Skeletal muscle satellite cell (primary cell): ENCODE measurements at regions not wholly inside any gene's neighbourhood (a gene's known extent, or its start where the extent isn't known, plus 50 kb on each side); places are given as distances from the start of the nearest gene placed in this dataset.

Source experiments
- H3K27me3 ChIP-seq: 2 replicates; pipeline ENCODE4 v1.7.0; 2013; ENCODE audit warnings: low read length; ENCODE audit not compliant: control insufficient read depth, insufficient read depth
- H3K36me3 ChIP-seq: 2 replicates; pipeline ENCODE4 v1.7.0; 2013; ENCODE audit warnings: mild to moderate bottlenecking, control low read depth, low read length; ENCODE audit not compliant: insufficient read depth
- H3K4me1 ChIP-seq: 2 replicates; pipeline ENCODE4 v1.7.0; 2013; ENCODE audit warnings: low read length; ENCODE audit not compliant: control insufficient read depth, insufficient read depth
- H3K4me2 ChIP-seq: 2 replicates; pipeline ENCODE4 v1.7.0; 2013; ENCODE audit warnings: mild to moderate bottlenecking, low read length
- H3K4me3 ChIP-seq: 2 replicates; pipeline ENCODE4 v1.7.0; 2013; ENCODE audit warnings: low read length
- H3K9ac ChIP-seq: 2 replicates; pipeline ENCODE4 v1.7.0; 2013; ENCODE audit warnings: mild to moderate bottlenecking, low read depth, low read length, moderate library complexity
- H3K9me3 ChIP-seq: replicated peaks from 2 replicates; pipeline ENCODE4 v1.7.0; 2013; ENCODE audit warnings: mild to moderate bottlenecking, control low read depth, low read length

DNA sequence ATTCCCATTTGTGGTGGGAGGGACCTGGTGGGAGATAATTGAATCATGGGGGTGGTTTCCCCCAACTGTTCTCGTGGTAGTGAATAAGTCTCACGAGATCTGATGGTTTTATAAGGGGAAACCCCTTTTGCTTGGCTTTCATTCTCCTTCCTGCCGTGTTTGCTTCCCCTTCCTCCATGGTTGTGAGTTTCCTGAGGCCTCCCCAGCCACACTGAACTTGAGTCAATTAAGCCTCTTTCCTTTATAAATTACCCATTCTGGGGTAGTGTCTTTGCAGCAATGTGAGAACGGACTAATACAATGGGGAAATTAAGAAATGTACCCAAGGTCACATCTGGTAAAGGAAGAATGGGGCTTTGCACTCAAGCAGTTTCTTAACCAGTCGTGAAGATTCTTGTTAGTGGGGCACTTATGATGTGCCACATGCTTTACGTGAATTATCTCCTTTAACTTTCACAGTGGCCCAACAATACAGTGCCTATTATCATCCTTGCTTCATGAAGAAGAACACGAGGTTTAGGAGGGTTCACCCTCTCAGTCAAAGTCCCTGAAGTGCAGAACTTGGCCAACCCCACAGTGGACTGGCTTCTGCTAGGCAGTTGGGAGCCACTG is 234.3 kb downstream of the EFCAB11 start:
- no peaks in the 10 kb centered on the region for H3K9me3 ChIP-seq
- no peak overlapping the region for H3K4me3 ChIP-seq
- H3K27me3 ChIP-seq: no peaks in the 10 kb centered on the region
- no peaks in the 10 kb centered on the region for H3K36me3 ChIP-seq
- no peak overlapping the region for H3K9ac ChIP-seq
- no peak overlapping the region for H3K4me2 ChIP-seq
- H3K4me1 ChIP-seq: peaks cover 8% of the 10 kb centered on the region

DNA sequence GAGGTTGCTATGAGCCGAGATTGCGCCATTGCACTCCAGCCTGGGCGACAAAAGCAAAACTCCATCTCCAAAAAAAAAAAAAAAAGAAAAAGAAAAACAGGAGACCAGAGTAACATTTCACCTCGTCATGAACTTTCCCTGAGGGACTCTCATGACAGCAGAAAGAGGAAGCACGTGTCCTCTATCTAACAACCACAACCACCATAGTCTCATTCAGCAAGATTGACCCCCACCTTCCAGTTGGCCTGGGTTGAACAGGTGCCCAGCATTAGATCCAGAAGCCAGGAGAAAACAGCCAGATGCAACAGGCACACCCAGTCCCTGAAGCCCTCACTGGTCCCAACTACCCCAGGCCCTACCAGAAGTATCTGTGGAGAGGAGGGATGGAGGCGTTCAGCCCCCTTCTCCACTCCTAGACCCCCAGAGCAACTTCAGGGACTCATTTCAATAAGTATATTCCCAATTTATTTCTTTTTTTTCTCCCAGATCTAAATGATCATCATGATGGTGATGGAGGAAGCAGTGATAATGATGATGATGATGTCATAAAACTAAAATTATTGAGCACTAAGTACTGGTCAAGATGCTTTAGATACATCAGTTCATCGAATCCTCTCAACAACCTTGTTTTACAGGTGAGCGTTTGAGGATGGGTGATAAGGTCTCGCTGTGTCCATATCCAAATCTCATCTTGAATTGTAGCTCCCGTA is 235.0 kb downstream of the EFCAB11 start:
- no peaks in the 10 kb centered on the region for H3K27me3 ChIP-seq
- peaks cover 8% of the 10 kb centered on the region for H3K4me1 ChIP-seq
- H3K4me3 ChIP-seq: no peak overlapping the region
- H3K9me3 ChIP-seq: no peaks in the 10 kb centered on the region
- no peaks in the 10 kb centered on the region for H3K36me3 ChIP-seq
- H3K9ac ChIP-seq: no peak overlapping the region
- H3K4me2 ChIP-seq: no peak overlapping the region

DNA sequence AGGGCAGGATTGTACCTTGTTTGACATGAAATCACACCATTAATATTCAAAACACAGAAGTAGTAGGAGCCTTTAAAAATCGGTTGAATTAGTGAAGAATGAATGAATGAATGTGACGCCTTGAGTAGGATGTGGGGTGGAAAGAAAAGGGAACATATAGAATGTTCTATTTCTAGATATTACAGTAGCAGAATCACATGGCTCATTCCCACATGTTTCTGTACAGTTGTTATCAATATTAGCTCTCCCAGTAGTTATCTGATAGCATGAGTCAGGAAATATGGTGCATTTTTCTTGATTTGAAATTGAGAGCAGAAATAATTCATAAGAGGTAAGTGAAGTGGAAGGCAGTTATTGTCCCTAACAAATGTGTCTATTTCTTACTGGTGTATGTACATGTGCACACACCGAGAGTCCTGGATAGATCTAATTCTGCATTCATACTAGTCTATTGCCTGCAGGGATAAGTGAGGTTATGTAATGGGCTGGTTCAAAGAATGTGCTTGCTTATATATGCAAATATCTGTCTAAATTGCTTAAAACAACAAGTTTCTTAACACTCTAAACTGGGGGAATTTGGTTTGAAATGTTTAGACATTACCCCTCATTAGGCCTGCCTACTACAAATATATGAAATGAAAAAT is 245.4 kb downstream of the EFCAB11 start:
- no peaks in the 10 kb centered on the region for H3K4me1 ChIP-seq
- no peaks in the 10 kb centered on the region for H3K9me3 ChIP-seq
- no peaks in the 10 kb centered on the region for H3K27me3 ChIP-seq
- no peak overlapping the region for H3K4me2 ChIP-seq
- H3K9ac ChIP-seq: no peak overlapping the region
- H3K36me3 ChIP-seq: no peaks in the 10 kb centered on the region
- no peak overlapping the region for H3K4me3 ChIP-seq

DNA sequence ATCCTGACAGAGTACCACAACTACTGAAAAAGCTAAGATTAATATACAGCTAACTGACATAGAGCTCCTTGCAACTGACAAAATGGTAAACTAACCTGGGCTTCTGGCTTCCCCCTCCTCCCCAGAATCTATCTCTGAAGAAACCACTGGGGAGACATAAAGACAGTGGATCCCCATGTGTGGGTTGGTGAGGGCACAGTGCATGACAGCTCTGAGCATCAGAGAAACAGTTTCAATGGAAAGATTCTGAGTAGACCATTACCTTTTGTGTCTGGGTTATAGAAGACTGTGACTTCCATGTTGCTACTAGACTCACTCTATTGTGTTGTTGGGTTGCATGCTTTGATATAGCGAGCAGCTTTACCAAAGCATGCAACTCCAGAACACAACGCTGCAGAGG is 247.4 kb downstream of the EFCAB11 start:
- no peaks in the 10 kb centered on the region for H3K27me3 ChIP-seq
- H3K4me1 ChIP-seq: peaks cover 10% of the 10 kb centered on the region
- H3K9ac ChIP-seq: no peak overlapping the region
- H3K4me2 ChIP-seq: no peak overlapping the region
- no peaks in the 10 kb centered on the region for H3K36me3 ChIP-seq
- H3K4me3 ChIP-seq: no peak overlapping the region
- H3K9me3 ChIP-seq: no peaks in the 10 kb centered on the region

DNA sequence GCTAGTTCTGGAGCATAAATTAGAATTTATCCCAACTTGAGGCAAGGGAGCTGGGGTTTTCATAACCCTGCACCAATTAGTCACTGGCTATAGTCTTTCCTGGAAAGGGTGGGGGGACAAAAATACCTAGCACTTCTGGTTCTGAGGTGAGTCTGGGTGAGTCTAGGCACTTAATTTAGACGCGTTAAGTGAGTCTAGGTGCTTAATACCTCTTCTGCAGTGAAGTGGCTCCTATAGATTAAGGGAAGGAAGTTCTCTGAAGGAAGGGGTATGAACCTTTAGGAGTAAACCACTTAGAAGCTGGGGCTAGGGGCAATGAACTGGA is 251.7 kb downstream of the EFCAB11 start:
- H3K27me3 ChIP-seq: no peaks in the 10 kb centered on the region
- peaks cover 19% of the 10 kb centered on the region for H3K4me1 ChIP-seq
- no peak overlapping the region for H3K4me2 ChIP-seq
- no peak overlapping the region for H3K9ac ChIP-seq
- H3K4me3 ChIP-seq: no peak overlapping the region
- no peaks in the 10 kb centered on the region for H3K36me3 ChIP-seq
- H3K9me3 ChIP-seq: no peaks in the 10 kb centered on the region

DNA sequence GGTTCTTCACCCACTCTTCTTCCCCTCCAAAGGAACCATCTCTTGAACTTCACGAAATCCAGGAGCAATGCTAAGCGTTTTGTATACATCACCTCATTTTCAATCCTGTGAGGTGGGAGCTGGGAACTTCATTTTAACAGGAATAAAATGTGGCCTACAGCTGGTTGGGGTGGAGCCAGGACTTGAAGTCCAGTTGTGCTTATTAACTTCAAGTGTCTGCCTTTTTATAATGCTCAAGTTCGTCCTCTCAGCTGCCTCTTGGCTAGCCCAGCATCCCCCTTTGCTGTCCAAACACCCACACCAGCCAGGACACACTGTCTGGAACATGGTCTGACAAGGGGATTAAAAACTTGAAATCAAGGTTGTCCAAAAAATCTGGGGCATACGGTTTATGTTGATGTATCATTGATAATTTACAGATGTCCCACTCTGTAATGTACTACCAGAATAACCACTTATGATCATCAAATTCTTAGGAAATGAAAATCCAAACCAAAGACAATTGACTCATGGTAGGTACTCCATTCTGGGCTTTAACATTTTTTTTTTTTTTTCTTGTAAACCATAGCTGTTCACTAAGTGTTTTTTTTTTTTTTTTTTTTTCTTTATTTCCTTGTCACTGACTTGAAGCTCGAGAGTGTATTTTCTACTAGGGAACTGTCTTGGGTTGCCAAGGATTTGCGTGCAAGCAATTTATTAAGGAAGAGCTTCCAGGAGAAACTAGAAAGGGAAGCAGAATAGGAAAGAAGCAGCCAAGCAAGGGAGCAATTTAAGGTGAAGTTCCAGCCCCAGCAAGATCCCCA is 252.3 kb downstream of the EFCAB11 start:
- Histone ChIP-seq H3K27me3 (no peaks in the 10 kb centered on the region), H3K9me3 (no peaks in the 10 kb centered on the region), H3K4me1 (peaks cover 19% of the 10 kb centered on the region), H3K36me3 (no peaks in the 10 kb centered on the region), H3K9ac (peak overlapping the region; percentile 70), H3K4me3 (peak overlapping the region; percentile 78), H3K4me2 (peak overlapping the region; percentile 91)

DNA sequence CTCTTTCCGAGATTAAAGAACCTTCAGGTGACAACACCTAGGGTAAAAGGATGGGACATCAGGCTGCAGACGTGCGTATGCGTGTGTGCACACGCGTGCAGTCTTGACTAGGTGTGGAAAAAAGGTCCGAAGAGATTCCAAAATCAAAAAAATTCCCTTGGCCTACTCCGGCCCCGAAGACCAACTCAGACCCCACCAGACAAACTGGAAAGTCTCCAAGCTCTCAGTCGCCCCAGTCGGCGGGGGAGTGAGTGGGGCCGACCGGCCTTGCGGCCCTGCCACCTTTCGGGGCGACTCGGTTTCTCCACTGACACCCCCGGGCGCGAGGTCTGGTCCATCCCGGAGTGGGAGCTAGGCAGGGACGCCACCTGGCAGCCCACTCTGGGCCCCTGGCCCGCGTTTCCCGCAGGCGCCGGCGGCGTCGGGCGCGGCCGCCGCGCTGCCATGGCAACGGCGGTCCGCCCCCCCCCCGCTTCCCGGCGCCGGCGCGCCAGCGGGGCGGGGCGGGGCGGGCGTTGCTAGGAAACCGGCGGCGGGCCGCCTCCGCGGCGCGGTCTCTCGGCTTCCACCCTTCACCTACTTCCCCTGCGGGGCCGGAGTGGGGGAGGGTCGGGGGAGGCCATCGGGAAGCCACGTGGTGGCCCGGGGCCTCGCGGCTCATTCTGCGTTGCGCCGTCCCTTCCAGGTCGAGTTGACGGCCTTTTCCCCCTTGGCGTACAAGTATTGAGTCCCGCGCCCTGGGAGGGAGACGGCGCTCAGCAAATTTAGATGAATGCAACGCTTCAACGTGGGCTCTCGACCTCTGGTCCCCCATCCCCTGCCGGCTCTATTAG is 253.1 kb downstream of the EFCAB11 start:
- no peaks in the 10 kb centered on the region for H3K36me3 ChIP-seq
- peak overlapping the region; percentile 70 for H3K9ac ChIP-seq
- H3K9me3 ChIP-seq: no peaks in the 10 kb centered on the region
- H3K4me2 ChIP-seq: peak overlapping the region; percentile 91
- peaks cover 19% of the 10 kb centered on the region for H3K4me1 ChIP-seq
- peak overlapping the region; percentile 78 for H3K4me3 ChIP-seq
- H3K27me3 ChIP-seq: no peaks in the 10 kb centered on the region

DNA sequence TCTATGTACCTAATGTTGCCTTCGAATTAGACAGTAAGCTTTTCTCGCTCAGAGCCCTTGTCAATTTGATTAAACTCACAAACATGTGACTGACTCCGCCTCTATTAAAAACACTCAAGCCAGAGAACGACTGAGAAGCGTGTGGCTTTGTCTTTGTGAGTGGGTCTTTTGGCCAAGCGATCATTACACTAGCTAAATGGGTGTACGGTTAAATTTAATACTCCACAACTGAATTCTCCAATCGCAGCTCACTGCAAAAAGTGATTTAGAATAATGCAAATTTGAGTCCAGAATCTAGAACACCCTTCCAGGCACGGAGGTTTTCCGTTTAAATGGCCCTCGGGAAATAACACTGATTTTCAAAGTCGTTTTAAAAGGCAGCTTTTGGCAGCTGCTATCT is 253.7 kb downstream of the EFCAB11 start:
- no peaks in the 10 kb centered on the region for H3K36me3 ChIP-seq
- peak overlapping the region; percentile 78 for H3K4me3 ChIP-seq
- H3K9me3 ChIP-seq: no peaks in the 10 kb centered on the region
- H3K9ac ChIP-seq: no peak overlapping the region
- peak overlapping the region; percentile 91 for H3K4me2 ChIP-seq
- no peaks in the 10 kb centered on the region for H3K27me3 ChIP-seq
- H3K4me1 ChIP-seq: peaks cover 19% of the 10 kb centered on the region

DNA sequence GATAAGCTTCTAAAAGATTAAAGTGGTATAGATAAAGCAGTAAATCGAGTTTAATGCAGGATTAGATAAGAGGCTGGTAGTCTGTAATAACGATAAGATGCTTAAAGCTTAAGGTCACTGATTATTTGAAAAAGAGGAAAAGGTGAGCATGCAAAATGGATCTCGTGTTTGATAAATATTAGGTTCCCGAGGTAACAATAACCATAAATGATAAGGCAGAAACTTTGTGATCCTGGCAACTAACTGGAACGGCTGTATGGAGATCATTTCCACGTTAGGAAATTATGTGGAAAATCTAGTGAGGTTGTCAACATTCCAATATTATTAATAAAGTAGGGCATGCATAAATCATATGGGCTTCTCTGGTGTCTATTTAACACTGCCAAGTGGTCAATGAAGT is 255.5 kb downstream of the EFCAB11 start:
- H3K4me3 ChIP-seq: no peak overlapping the region
- H3K9ac ChIP-seq: no peak overlapping the region
- no peak overlapping the region for H3K4me2 ChIP-seq
- H3K9me3 ChIP-seq: no peaks in the 10 kb centered on the region
- H3K4me1 ChIP-seq: peaks cover 19% of the 10 kb centered on the region
- no peaks in the 10 kb centered on the region for H3K27me3 ChIP-seq
- H3K36me3 ChIP-seq: no peaks in the 10 kb centered on the region

DNA sequence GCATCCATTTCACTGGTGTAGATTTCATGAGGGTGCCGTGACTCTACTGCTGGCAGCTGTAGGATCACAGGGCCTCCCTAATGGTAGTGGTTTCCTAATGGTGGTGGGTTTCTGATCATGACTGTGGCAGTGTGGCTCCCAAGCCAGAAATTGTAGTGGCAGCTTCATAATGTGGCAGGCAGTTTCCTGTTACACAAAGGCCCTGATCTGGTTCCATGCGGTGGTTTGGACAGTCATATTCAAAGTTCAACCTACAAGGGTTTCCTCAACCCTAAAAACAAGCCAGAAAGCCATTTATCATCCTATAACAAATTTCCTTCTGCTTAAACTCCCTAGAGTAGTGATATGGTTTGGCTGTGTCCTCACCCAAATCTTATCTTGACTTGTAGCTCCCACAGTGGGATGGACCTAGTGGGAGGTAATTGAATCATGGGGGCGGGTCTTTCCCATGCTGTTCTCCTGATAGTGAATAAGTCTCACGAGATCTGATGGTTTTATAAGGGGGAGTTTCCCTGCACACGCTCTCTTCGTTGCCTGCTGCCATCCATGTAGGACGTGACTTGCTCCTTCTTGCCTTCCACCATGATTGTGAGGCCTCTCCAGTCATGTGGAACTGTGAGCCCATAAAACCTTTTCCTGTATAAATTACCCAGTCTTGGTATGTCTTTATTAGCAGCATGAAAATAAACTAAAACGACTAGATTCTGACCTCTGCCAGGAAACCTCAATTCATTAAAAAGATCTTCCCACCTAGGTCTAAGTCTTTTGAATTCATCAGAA is 257.1 kb downstream of the EFCAB11 start:
- Histone ChIP-seq H3K27me3 (no peaks in the 10 kb centered on the region), H3K9ac (no peak overlapping the region), H3K9me3 (no peaks in the 10 kb centered on the region)

More for the DNA sequence above, 257.1 kb downstream of the EFCAB11 start:
- Histone ChIP-seq H3K4me2 (no peak overlapping the region), H3K4me3 (no peak overlapping the region), H3K4me1 (peaks cover 13% of the 10 kb centered on the region), H3K36me3 (no peaks in the 10 kb centered on the region)
